ENCODE measurements at regions not wholly inside any gene's neighbourhood (a gene's known extent, or its start where the extent isn't known, plus 50 kb on each side); places are given as distances from the start of the nearest gene placed in this dataset.

GRCh38 chr6:170007468-170008293 is 256.3 kb downstream of the ERMARD start:
- Histone ChIP-seq H3K9ac (replicated peaks in 1 of 4; ENCODE audit: extremely low read depth in 1 of 4, low read depth in 3 of 4, low read length in 3 of 4) (peak overlapping the region in 2 of 4 experiments; percentile 36 to 51; a peak in 3 of 7 replicates), H3K4me3 (ENCODE audit: extremely low read depth in 1 of 4, insufficient read depth in 2 of 4, low read depth in 3 of 4, low read length in 4 of 4) (peak overlapping the region in 3 of 4 experiments; percentile 18 to 44 (median 29); a peak in 4 of 8 replicates), H3K4ac (replicated peaks; ENCODE audit: insufficient read length, low read depth, low read length) (peak overlapping the region; percentile 58), H3K79me2 (ENCODE audit: control insufficient read depth in 1 of 2, insufficient read depth in 2 of 2, low read length in 2 of 2) (no peaks in the 10 kb centered on the region), H3K23me2 (ENCODE audit: low read depth, low read length) (peaks cover 3% of the 10 kb centered on the region; the same call in 1 of the 2 replicates), H4K91ac (replicated peaks; ENCODE audit: insufficient read length, low read length) (peak overlapping the region; percentile 97), H2AK5ac (ENCODE audit: low read depth, low read length) (peak overlapping the region; percentile 29; the same call in 1 of the 2 replicates), H3K79me1 (ENCODE audit: low read depth, low read length) (no peaks in the 10 kb centered on the region), H3K18ac (ENCODE audit: extremely low read depth, low read length) (peak overlapping the region; percentile 94), H3K27ac (ENCODE audit: low read depth, low read length) (peak overlapping the region; percentile 77), H3K9me3 (ENCODE audit: insufficient read depth in 2 of 2, low read depth in 1 of 2, low read length in 1 of 2) (peaks cover 28 to 30% of the 10 kb centered on the region in 2 experiments), H4K20me1 (replicated peaks in 1 of 2; ENCODE audit: control insufficient read depth in 1 of 2, insufficient read depth in 2 of 2, low read length in 2 of 2) (no peaks in the 10 kb centered on the region), H2AFZ (ENCODE audit: low read length) (0 out of 2 replicates have a peak overlapping the region, but pooled peaks have one; percentile 19), H3K14ac (ENCODE audit: insufficient read length) (no peak overlapping the region), H3K4me1 (replicated peaks in 1 of 4; ENCODE audit: control insufficient read depth in 3 of 4, insufficient read depth in 4 of 4, low read length in 3 of 4) (peaks cover 17 to 30% (median 25%) of the 10 kb centered on the region in 4 experiments), H2BK120ac (replicated peaks; ENCODE audit: low read depth, low read length) (peak overlapping the region; percentile 97), H4K5ac (ENCODE audit: insufficient read length, low read depth, low read length) (peak overlapping the region; percentile 4), H3K4me2 (ENCODE audit: insufficient read depth in 1 of 2, low read depth in 2 of 2, low read length in 2 of 2) (peak overlapping the region; percentile 69 to 80), H2BK12ac (ENCODE audit: low read depth, low read length) (peak overlapping the region; percentile 100), H3K23ac (ENCODE audit: insufficient read length) (no peak overlapping the region), H2BK5ac (ENCODE audit: low read depth, low read length) (peak overlapping the region; percentile 93), H3K36me3 (ENCODE audit: control insufficient read depth in 2 of 4, insufficient read depth in 4 of 4, low read length in 3 of 4) (peaks cover 0 to 4% (median 0%) of the 10 kb centered on the region in 4 experiments; a peak in 1 of 8 replicates), H2BK20ac (ENCODE audit: low read length) (peak overlapping the region; percentile 99), H4K8ac (ENCODE audit: extremely low read depth, insufficient read depth, low read length) (peak overlapping the region; percentile 76; the same call in 1 of the 2 replicates), H2BK15ac (ENCODE audit: low read length) (peak overlapping the region; percentile 4; the same call in 1 of the 2 replicates), H3K56ac (replicated peaks; ENCODE audit: insufficient read length, low read depth, low read length) (no peak overlapping the region), H3K27me3 (replicated peaks in 1 of 4; ENCODE audit: control insufficient read depth in 3 of 4, extremely low read depth in 1 of 4, insufficient read depth in 3 of 4, low read length in 3 of 4) (peaks cover 0 to 6% (median 4%) of the 10 kb centered on the region in 4 experiments; a peak in 5 of 7 replicates)
- DNase-seq (ENCODE audit: low read depth in 1 of 2, low spot score in 2 of 2) (no peak), FAIRE-seq (no peak)
- 26% methylated on average over 17 of the region's 17 CpGs; no CpG with 5 or more reads in 1 of the 2 experiments for WGBS, 2 experiments (ENCODE audit: extremely low coverage in 1 of 2, insufficient coverage in 1 of 2, insufficient read length in 1 of 2, insufficient replicate concordance in 2 of 2, low coverage in 1 of 2, low lambda C conversion rate in 2 of 2, missing lambda C conversion rate in 1 of 2)
- ChIA-PET CTCF (ENCODE audit: partially characterized antibody) (interaction anchor here (0.9 to 2.4 kb wide), 6 partner anchors 24 to 64 kb away, joined by 3 to 7 read pairs (median 3); no protein-coding TSS in a partner anchor), POLR2A (ENCODE audit: partially characterized antibody) (interaction anchor here (1.1 to 1.4 kb wide), 4 partner anchors 13 to 287 kb away, joined by 3 to 6 read pairs (median 3); no protein-coding TSS in a partner anchor)
- TF ChIP-seq E2F6 (IDR thresholded peaks at IDR 0.05), result no peak
- TF ChIP-seq ASH2L (IDR thresholded peaks at IDR 0.05; ENCODE audit: low read length), result peak; percentile 80

Data from H1 (cell line).